ENCODE measurements at regions not wholly inside any gene's neighbourhood (a gene's known extent, or its start where the extent isn't known, plus 50 kb on each side); places are given as distances from the start of the nearest gene placed in this dataset.

GRCh38 chr1:196144588-196144987 is 463.7 kb downstream of the KCNT2 start:
- H3K36me3 ChIP-seq (ENCODE audit: low read depth), result no peaks in the 10 kb centered on the region
- no TSS peak for BruUV-seq (replicated peaks)
- ChIA-PET CTCF (no interaction called here), POLR2A (ENCODE audit: unreplicated experiment) (no interaction called here)
- H3K4me3 ChIP-seq, result no peak overlapping the region
- H3K27me3 ChIP-seq (ENCODE audit: insufficient read depth, low read depth), result no peaks in the 10 kb centered on the region
- H2AFZ ChIP-seq, result no peak overlapping the region
- no peak; the same call in 1 of the 2 replicates for TF ChIP-seq CTCF (conservative IDR thresholded peaks at IDR 0.05)
- no peak for TF ChIP-seq EZH2 (IDR thresholded peaks at IDR 0.05; ENCODE audit: low read depth)
- H3K27ac ChIP-seq, result no peak overlapping the region
- H3K4me2 ChIP-seq, result no peak overlapping the region
- no peak for DNase-seq
- no peaks in the 10 kb centered on the region for H3K4me1 ChIP-seq (replicated peaks; ENCODE audit: insufficient read depth)
- H3K9me2 ChIP-seq (ENCODE audit: insufficient read depth), result no peaks in the 10 kb centered on the region
- H3K79me2 ChIP-seq (ENCODE audit: low read depth), result no peaks in the 10 kb centered on the region
- H3K9me3 ChIP-seq (ENCODE audit: insufficient read depth, low read depth), result no peaks in the 10 kb centered on the region
- no peaks in the 10 kb centered on the region for H3F3A ChIP-seq (ENCODE audit: insufficient read depth, low read depth)
- intact Hi-C loops (cut with micrococcal nuclease; ENCODE audit: unreplicated experiment), result loop anchor here (10.0 kb wide), 1 partner anchor 200 kb away; no protein-coding TSS in a partner anchor
- H4K20me1 ChIP-seq (ENCODE audit: insufficient read depth), result no peaks in the 10 kb centered on the region

- ChIA-PET CTCF (no interaction called here), POLR2A (ENCODE audit: unreplicated experiment) (no interaction called here)
- H3K4me2 ChIP-seq, result no peak overlapping the region
- H3K79me2 ChIP-seq (ENCODE audit: low read depth), result no peaks in the 10 kb centered on the region
- H3F3A ChIP-seq (ENCODE audit: insufficient read depth, low read depth), result no peaks in the 10 kb centered on the region
- H3K27me3 ChIP-seq (ENCODE audit: insufficient read depth, low read depth), result no peaks in the 10 kb centered on the region
- H3K27ac ChIP-seq, result no peak overlapping the region
- DNase-seq, result no peak
- no peaks in the 10 kb centered on the region for H4K20me1 ChIP-seq (ENCODE audit: insufficient read depth)
- 0 out of 2 replicates have a peak overlapping the region, but pooled peaks have one; percentile 35 for H2AFZ ChIP-seq
- no TSS peak for BruUV-seq (replicated peaks)
- no peak overlapping the region for H3K4me3 ChIP-seq
- no peaks in the 10 kb centered on the region for H3K9me3 ChIP-seq (ENCODE audit: insufficient read depth, low read depth)
- no peaks in the 10 kb centered on the region for H3K9me2 ChIP-seq (ENCODE audit: insufficient read depth)
- no peaks in the 10 kb centered on the region for H3K36me3 ChIP-seq (ENCODE audit: low read depth)
- no peaks in the 10 kb centered on the region for H3K4me1 ChIP-seq (replicated peaks; ENCODE audit: insufficient read depth)
- TF ChIP-seq EZH2 (IDR thresholded peaks at IDR 0.05; ENCODE audit: low read depth) (no peak), CTCF (conservative IDR thresholded peaks at IDR 0.05) (no peak)
- intact Hi-C loops (cut with micrococcal nuclease; ENCODE audit: unreplicated experiment), result loop anchor here (10.0 kb wide), 1 partner anchor 199 kb away; no protein-coding TSS in a partner anchor
Observed at GRCh38 chr1:196143602-196144342, 464.5 kb downstream of the KCNT2 start.

GRCh38 chr1:196142111-196142640 is 466.1 kb downstream of the KCNT2 start:
- Histone ChIP-seq H3K4me2 (no peak overlapping the region), H3K27me3 (ENCODE audit: insufficient read depth, low read depth) (no peaks in the 10 kb centered on the region), H3K79me2 (ENCODE audit: low read depth) (no peaks in the 10 kb centered on the region), H3K9me3 (ENCODE audit: insufficient read depth, low read depth) (no peaks in the 10 kb centered on the region; the same call in 1 of the 2 replicates), H3K4me1 (replicated peaks; ENCODE audit: insufficient read depth) (no peaks in the 10 kb centered on the region), H3F3A (ENCODE audit: insufficient read depth, low read depth) (no peaks in the 10 kb centered on the region), H3K9me2 (ENCODE audit: insufficient read depth) (no peaks in the 10 kb centered on the region), H2AFZ (no peak overlapping the region), H3K4me3 (no peak overlapping the region), H4K20me1 (ENCODE audit: insufficient read depth) (no peaks in the 10 kb centered on the region), H3K27ac (no peak overlapping the region), H3K36me3 (ENCODE audit: low read depth) (no peaks in the 10 kb centered on the region)
- no peak for DNase-seq
- intact Hi-C loops (cut with micrococcal nuclease; ENCODE audit: unreplicated experiment), result loop anchor here (10.0 kb wide), 1 partner anchor 197 kb away; no protein-coding TSS in a partner anchor
- no TSS peak for BruUV-seq (replicated peaks)
- POLR2A ChIA-PET (ENCODE audit: unreplicated experiment), result no interaction called here
- CTCF ChIA-PET, result no interaction called here
- TF ChIP-seq CTCF (conservative IDR thresholded peaks at IDR 0.05) (no peak), EZH2 (IDR thresholded peaks at IDR 0.05; ENCODE audit: low read depth) (no peak)

Data from PC-9 (cell line).